ENCODE measurements at regions not wholly inside any gene's neighbourhood (a gene's known extent, or its start where the extent isn't known, plus 50 kb on each side); places are given as distances from the start of the nearest gene placed in this dataset.

GRCh38 chr16:79388396-79388795 lies 212.1 kb downstream of the MAF start:
- intact Hi-C loops (cut with micrococcal nuclease) = no loop called here
- RAD21 ChIA-PET (ENCODE audit: low non-redundant PET in 1 of 2, low total read pairs in 2 of 2, uncharacterized antibody in 2 of 2, unreplicated experiment in 2 of 2) = no interaction called here
- no peaks in the 10 kb centered on the region for H4K20me1 ChIP-seq (ENCODE audit: insufficient read depth)
- no TSS peak for BruUV-seq (replicated peaks)
- H3K9me3 ChIP-seq (ENCODE audit: control insufficient read depth in 1 of 2, insufficient read depth in 1 of 2, low read depth in 1 of 2, low read length in 2 of 2) = peaks cover 10 to 26% of the 10 kb centered on the region in 2 experiments; a peak in 2 of 4 replicates
- H3K27ac ChIP-seq (ENCODE audit: low read depth, low read length) = no peak overlapping the region
- no peaks in the 10 kb centered on the region for H3K9me2 ChIP-seq (ENCODE audit: insufficient read depth)
- ATAC-seq (no peak), DNase-seq (ENCODE audit: low read depth, low spot score) (no peak)
- CTCF ChIA-PET = no interaction called here
- H3K4me2 ChIP-seq (ENCODE audit: low read length) = no peak overlapping the region
- no peaks in the 10 kb centered on the region for H3K27me3 ChIP-seq (ENCODE audit: insufficient read depth, low read length)
- H3K9ac ChIP-seq (ENCODE audit: low read length) = no peak overlapping the region
- H2AFZ ChIP-seq (ENCODE audit: low read depth, low read length, poor library complexity, severe bottlenecking) = no peak overlapping the region
- H3K4me1 ChIP-seq (ENCODE audit: control insufficient read depth in 1 of 2, insufficient read depth in 2 of 2, low read length in 2 of 2) = no peaks in the 10 kb centered on the region
- H3K4me3 ChIP-seq (replicated peaks in 1 of 2; ENCODE audit: low read depth in 1 of 2, low read length in 2 of 2) = no peak overlapping the region
- POLR2A ChIA-PET = no interaction called here
- no peak for TF ChIP-seq REST (IDR thresholded peaks at IDR 0.05; ENCODE audit: low read depth)
- TF ChIP-seq EGR1 (IDR thresholded peaks at IDR 0.05; ENCODE audit: low read depth) = no peak
- no peak for TF ChIP-seq CTCF (IDR thresholded peaks at IDR 0.05 in 2 of 3, conservative IDR thresholded peaks at IDR 0.05 in 1 of 3; ENCODE audit: borderline replicate concordance in 1 of 3, insufficient read depth in 1 of 3, low read depth in 2 of 3, low read length in 2 of 3)
- TF ChIP-seq ELF1 (IDR thresholded peaks at IDR 0.05; ENCODE audit: borderline replicate concordance, low read depth) = no peak
- TF ChIP-seq JUND (IDR thresholded peaks at IDR 0.05) = no peak
- TF ChIP-seq ATF3 (IDR thresholded peaks at IDR 0.05) = no peak
- no peak for TF ChIP-seq SIN3A (IDR thresholded peaks at IDR 0.05; ENCODE audit: low read depth)
- H3K79me2 ChIP-seq (ENCODE audit: insufficient read depth, low read length) = no peaks in the 10 kb centered on the region
- H3K36me3 ChIP-seq (ENCODE audit: control insufficient read depth in 1 of 2, insufficient read depth in 2 of 2, low read length in 2 of 2) = no peaks in the 10 kb centered on the region
